ENCODE measurements at regions not wholly inside any gene's neighbourhood (a gene's known extent, or its start where the extent isn't known, plus 50 kb on each side); places are given as distances from the start of the nearest gene placed in this dataset.

GRCh38 chr5:135108569-135108968, 74.5 kb upstream of the PITX1 start:
- ChIA-PET CTCF (no interaction called here), POLR2A (no interaction called here)
- no peaks in the 10 kb centered on the region for H3K9me1 ChIP-seq (replicated peaks; ENCODE audit: control insufficient read depth, extremely low read depth, insufficient read depth, low read length)
- H3K27me3 ChIP-seq (ENCODE audit: control insufficient read depth in 2 of 2, insufficient read depth in 2 of 2, low read length in 2 of 2): peaks cover 0 to 4% of the 10 kb centered on the region in 2 experiments
- H3K9me3 ChIP-seq (replicated peaks; ENCODE audit: control insufficient read depth, insufficient read depth, low read length): no peaks in the 10 kb centered on the region
- no peak overlapping the region for H3K27ac ChIP-seq (ENCODE audit: insufficient read depth, low read depth, low read length)
- intact Hi-C loops (cut with micrococcal nuclease): no loop called here
- no peak overlapping the region for H3K9ac ChIP-seq (replicated peaks; ENCODE audit: extremely low read depth, insufficient read depth, low read length)
- H3K79me2 ChIP-seq (ENCODE audit: control insufficient read depth, insufficient read depth, low read length): no peaks in the 10 kb centered on the region
- no peak for FAIRE-seq
- dilution Hi-C loops (cut with MboI; ENCODE audit: extremely low pct_ligation_motif_present, low sequenced_read_pairs): no loop called here
- H3K4me3 ChIP-seq (replicated peaks in 1 of 3; ENCODE audit: insufficient read depth in 1 of 3, low read depth in 1 of 3, low read length in 3 of 3): no peak overlapping the region
- TF ChIP-seq GATA2 (IDR thresholded peaks at IDR 0.05; ENCODE audit: insufficient read depth, insufficient read length, low read depth, low read length) (no peak), MAX (IDR thresholded peaks at IDR 0.05; ENCODE audit: insufficient read depth, insufficient read length) (no peak), FOS (IDR thresholded peaks at IDR 0.05; ENCODE audit: borderline replicate concordance, insufficient read depth, low read length) (no peak), EZH2 (IDR thresholded peaks at IDR 0.05; ENCODE audit: borderline replicate concordance, low read depth, low read length, severe bottlenecking) (no peak), POLR2A (IDR thresholded peaks at IDR 0.05; ENCODE audit: low read depth, low read length) (no peak), POLR2AphosphoS5 (IDR thresholded peaks at IDR 0.05; ENCODE audit: insufficient read depth, low read depth, low read length) (no peak), MYC (IDR thresholded peaks at IDR 0.05; ENCODE audit: low read depth, low read length) (no peak), CTCF (IDR thresholded peaks at IDR 0.05; ENCODE audit: extremely low read depth in 1 of 2, insufficient read depth in 1 of 2, low read depth in 1 of 2, low read length in 2 of 2) (no peak), JUN (IDR thresholded peaks at IDR 0.05; ENCODE audit: borderline replicate concordance, insufficient read depth, insufficient read length, low read depth) (no peak)
- no peaks in the 10 kb centered on the region for H3K4me1 ChIP-seq (ENCODE audit: control insufficient read depth, extremely low read depth, insufficient read depth, low read length)
- H4K20me1 ChIP-seq (replicated peaks; ENCODE audit: control insufficient read depth, extremely low read depth, insufficient read depth, low read length): no peaks in the 10 kb centered on the region
- H3K4me2 ChIP-seq (ENCODE audit: insufficient read depth, low read length): no peak overlapping the region
- no peak for DNase-seq (ENCODE audit: low read depth, low spot score)
- H3K36me3 ChIP-seq (ENCODE audit: control insufficient read depth in 2 of 2, extremely low read depth in 1 of 2, insufficient read depth in 2 of 2, low read length in 2 of 2): no peaks in the 10 kb centered on the region
- BruUV-seq (replicated peaks): no TSS peak
- no peak overlapping the region for H2AFZ ChIP-seq (ENCODE audit: low read depth, low read length)
